Coronary artery (tissue), 2 donors: ENCODE measurements at regions not wholly inside any gene's neighbourhood (a gene's known extent, or its start where the extent isn't known, plus 50 kb on each side); places are given as distances from the start of the nearest gene placed in this dataset.

Experiments used
- DNase-seq: peaks from one replicate; pipeline ENCODE4 v3.0.0-alpha.2; 2017; ENCODE audit warnings: low spot score
- H3K27ac ChIP-seq, 2 donors: fragments of 200-600 bp; sonication (generic); one replicate each; pipeline ENCODE4 v1.5.1; 2016 to 2019
- H3K4me3 ChIP-seq: fragments of 200-600 bp; sonication (generic); 2 replicates; pipeline ENCODE4 v1.5.1; 2016; ENCODE audit warnings: mild to moderate bottlenecking, moderate library complexity
- TF ChIP-seq, protein P1 (sequence below): fragments of 200-600 bp; sonication (generic); IDR thresholded peaks from one replicate; pipeline ENCODE4 v1.5.1; 2019; ENCODE audit warnings: antibody characterized with exemption

- TF ChIP-seq, protein P1, sequence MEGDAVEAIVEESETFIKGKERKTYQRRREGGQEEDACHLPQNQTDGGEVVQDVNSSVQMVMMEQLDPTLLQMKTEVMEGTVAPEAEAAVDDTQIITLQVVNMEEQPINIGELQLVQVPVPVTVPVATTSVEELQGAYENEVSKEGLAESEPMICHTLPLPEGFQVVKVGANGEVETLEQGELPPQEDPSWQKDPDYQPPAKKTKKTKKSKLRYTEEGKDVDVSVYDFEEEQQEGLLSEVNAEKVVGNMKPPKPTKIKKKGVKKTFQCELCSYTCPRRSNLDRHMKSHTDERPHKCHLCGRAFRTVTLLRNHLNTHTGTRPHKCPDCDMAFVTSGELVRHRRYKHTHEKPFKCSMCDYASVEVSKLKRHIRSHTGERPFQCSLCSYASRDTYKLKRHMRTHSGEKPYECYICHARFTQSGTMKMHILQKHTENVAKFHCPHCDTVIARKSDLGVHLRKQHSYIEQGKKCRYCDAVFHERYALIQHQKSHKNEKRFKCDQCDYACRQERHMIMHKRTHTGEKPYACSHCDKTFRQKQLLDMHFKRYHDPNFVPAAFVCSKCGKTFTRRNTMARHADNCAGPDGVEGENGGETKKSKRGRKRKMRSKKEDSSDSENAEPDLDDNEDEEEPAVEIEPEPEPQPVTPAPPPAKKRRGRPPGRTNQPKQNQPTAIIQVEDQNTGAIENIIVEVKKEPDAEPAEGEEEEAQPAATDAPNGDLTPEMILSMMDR: no peak
- H3K27ac ChIP-seq: no peak overlapping the region
- DNase-seq: no peak
- no peak overlapping the region for H3K4me3 ChIP-seq
Measured at GRCh38 chr2:120482334-120482733, 136.4 kb downstream of the INHBB start.

DNA sequence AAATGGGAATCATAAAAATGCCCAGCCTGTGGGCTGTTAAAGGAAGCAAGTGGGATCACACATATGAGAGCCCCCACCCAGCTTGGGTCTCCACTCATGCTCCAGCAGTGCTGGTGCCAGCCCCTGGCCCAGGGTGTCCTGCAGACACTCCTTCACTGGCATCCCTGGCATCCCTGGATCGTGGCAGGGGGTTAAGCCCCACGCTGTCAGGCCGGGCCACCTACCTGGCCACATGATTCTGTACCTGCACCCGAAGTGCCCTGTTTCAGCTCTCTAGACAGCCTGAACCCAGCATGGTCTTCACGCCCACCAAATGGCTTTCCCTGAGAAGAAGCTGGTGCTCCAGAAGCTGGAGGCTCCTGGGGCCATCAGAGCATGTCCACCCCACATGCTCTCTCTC is 137.4 kb downstream of the INHBB start:
- no peak overlapping the region for H3K27ac ChIP-seq
- no peak overlapping the region for H3K4me3 ChIP-seq
- no peak for DNase-seq
- TF ChIP-seq, protein P1: no peak

DNA sequence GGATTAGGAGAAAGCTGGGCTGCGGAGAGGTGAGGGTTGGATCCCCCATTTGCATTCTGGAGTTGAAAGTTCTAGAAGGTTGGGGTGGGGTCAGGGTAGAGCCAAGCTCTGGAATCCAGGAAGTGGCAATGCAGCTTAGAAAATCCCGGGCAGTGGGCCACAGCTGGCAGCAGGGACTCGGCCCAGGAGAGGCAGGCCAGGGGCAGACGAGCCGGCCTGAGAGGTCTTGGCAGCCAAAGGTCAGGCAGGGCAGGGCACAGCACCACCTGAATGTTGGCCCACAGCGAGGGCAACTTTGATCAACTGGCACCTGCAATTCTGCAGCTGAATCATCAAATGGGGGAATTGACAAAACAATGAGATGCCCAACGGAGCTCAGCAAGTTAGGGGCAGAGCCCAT is 139.2 kb downstream of the INHBB start:
- no peak for DNase-seq
- Histone ChIP-seq H3K4me3 (no peak overlapping the region), H3K27ac (no peak overlapping the region)
- TF ChIP-seq, protein P1: no peak

DNA sequence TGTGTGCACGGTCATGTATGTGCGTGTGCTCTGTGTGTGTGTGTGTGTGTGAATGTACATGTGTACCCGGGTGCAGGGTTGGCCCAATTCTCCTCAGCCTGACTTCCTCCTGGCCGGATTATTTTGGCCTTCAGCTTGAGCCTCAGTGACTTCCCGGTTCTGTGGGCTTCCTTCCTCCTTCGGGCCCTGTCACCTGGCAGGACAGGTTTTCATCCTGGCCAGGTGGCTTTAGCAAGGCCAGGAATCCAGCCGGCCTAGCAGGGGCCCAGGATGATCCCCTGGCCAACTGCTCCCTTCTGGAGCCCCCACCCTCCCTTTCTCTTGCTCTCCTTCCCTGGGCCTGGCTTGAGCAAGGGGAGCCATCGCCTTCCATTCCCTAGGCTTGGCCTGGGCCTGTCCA is 140.5 kb downstream of the INHBB start:
- TF ChIP-seq, protein P1: no peak
- Histone ChIP-seq H3K4me3 (no peak overlapping the region), H3K27ac (no peak overlapping the region)
- no peak for DNase-seq

DNA sequence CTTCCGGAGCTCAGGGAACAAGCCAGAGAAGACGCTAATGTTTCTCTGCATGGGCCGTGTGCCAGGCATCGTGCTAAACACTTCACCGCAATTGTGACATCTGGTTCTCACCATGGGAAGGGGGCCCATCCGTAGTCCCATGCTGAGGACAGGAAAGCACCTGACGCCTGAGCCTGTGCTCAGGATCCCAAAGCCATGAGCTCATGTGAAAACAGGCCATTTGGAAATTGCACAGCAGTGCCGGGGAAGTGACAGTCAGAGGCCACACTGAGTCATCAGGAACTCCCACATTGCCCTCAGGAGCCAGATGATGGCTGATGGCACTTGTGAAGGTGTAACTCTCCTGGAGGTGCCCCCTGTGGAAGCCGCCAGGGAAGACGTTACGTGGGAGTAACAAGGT is 141.0 kb downstream of the INHBB start:
- TF ChIP-seq, protein P1: no peak
- no peak overlapping the region for H3K4me3 ChIP-seq
- H3K27ac ChIP-seq: no peak overlapping the region
- DNase-seq: no peak

DNA sequence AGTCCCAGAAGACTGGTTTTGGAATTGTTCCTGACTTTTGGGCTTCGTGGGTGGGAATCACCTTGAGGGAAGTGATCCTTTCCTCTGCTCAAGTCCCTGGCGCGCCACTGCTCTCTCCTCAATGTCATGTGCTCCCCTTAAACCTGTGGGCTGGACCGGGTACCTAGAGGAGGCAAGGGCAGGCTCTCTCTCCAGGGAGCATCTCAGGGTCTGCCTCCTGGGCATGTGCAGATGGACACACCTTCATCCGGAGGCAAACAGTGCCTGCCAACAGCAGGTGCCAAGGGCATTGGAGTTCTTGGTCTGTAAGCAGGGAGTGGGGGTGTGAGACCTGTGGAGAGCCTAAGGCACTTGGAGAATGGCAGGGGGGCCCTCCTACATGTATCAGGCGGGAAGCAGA is 142.6 kb downstream of the INHBB start:
- DNase-seq: no peak

GRCh38 chr2:120489023-120489422 is 143.1 kb downstream of the INHBB start:
- Histone ChIP-seq H3K4me3 (no peak overlapping the region), H3K27ac (no peak overlapping the region)
- DNase-seq: no peak
- TF ChIP-seq, protein P1: no peak

More for the DNA sequence above, 142.6 kb downstream of the INHBB start:
- TF ChIP-seq, protein P1: no peak
- Histone ChIP-seq H3K4me3 (no peak overlapping the region), H3K27ac (no peak overlapping the region)
